Ishikawa (cell line): ENCODE measurements at regions not wholly inside any gene's neighbourhood (a gene's known extent, or its start where the extent isn't known, plus 50 kb on each side); places are given as distances from the start of the nearest gene placed in this dataset.

Source experiments
- CEBPB ChIP-seq: IDR thresholded peaks from 2 replicates; pipeline ENCODE4 v1.6.1; 2012
- CREB1 ChIP-seq: IDR thresholded peaks from 2 replicates; pipeline ENCODE4 v1.6.1; 2012; ENCODE audit warnings: low read depth
- EGR1 ChIP-seq: IDR thresholded peaks from 2 replicates; pipeline ENCODE4 v1.6.1; 2012
- EP300 ChIP-seq: IDR thresholded peaks from 2 replicates; pipeline ENCODE4 v1.6.1; 2012; ENCODE audit warnings: borderline replicate concordance
- FOXM1 ChIP-seq: IDR thresholded peaks from 2 replicates; pipeline ENCODE4 v1.6.1; 2012; ENCODE audit warnings: low read depth, borderline replicate concordance
- MAX ChIP-seq: IDR thresholded peaks from 2 replicates; pipeline ENCODE4 v1.6.1; 2012
- NFIC ChIP-seq: IDR thresholded peaks from 2 replicates; pipeline ENCODE4 v1.6.1; 2012
- RAD21 ChIP-seq: IDR thresholded peaks from 2 replicates; pipeline ENCODE4 v1.6.1; 2012; ENCODE audit warnings: low read depth
- REST ChIP-seq: IDR thresholded peaks from 2 replicates; pipeline ENCODE4 v1.6.1; 2012; ENCODE audit warnings: low read depth, mild to moderate bottlenecking
- TAF1 ChIP-seq: IDR thresholded peaks from 2 replicates; pipeline ENCODE4 v1.6.1; 2012; ENCODE audit warnings: low read depth, mild to moderate bottlenecking
- TCF12 ChIP-seq: IDR thresholded peaks from 2 replicates; pipeline ENCODE4 v1.6.1; 2012; ENCODE audit warnings: low read depth
- TEAD4 ChIP-seq: IDR thresholded peaks from 2 replicates; pipeline ENCODE4 v1.6.1; 2012
- YY1 ChIP-seq: IDR thresholded peaks from 2 replicates; pipeline ENCODE4 v1.6.1; 2012; ENCODE audit warnings: low read depth

- TF ChIP-seq YY1: no peak
- TF ChIP-seq EP300: no peak
- no peak for TF ChIP-seq RAD21
- TF ChIP-seq CEBPB: no peak
- TF ChIP-seq MAX: no peak; the same call in 1 of the 2 replicates
- TF ChIP-seq CREB1: no peak
- no peak for TF ChIP-seq FOXM1
- TF ChIP-seq REST: no peak
- peak; percentile 45; the same call in 1 of the 2 replicates for TF ChIP-seq TEAD4
- no peak for TF ChIP-seq TCF12
- no peak for TF ChIP-seq TAF1
- TF ChIP-seq NFIC: no peak
- no peak for TF ChIP-seq EGR1
Measured at GRCh38 chr11:15912825-15913224, 443.5 kb downstream of the SOX6 start.
